ENCODE measurements at regions not wholly inside any gene's neighbourhood (a gene's known extent, or its start where the extent isn't known, plus 50 kb on each side); places are given as distances from the start of the nearest gene placed in this dataset.

GRCh38 chr6:105483492-105483891 lies 80.6 kb upstream of the PREP start:
- DNase-seq = no peak
- Histone ChIP-seq H3K27ac (no peak overlapping the region), H3K9me3 (no peaks in the 10 kb centered on the region), H3K36me3 (replicated peaks in 1 of 2; ENCODE audit: insufficient read depth in 1 of 2, low read depth in 2 of 2) (no peaks in the 10 kb centered on the region), H3K4me1 (no peaks in the 10 kb centered on the region), H3K27me3 (no peaks in the 10 kb centered on the region), H3K4me3 (no peak overlapping the region)
- intact Hi-C loops (cut with DNase I) = no loop called here
- no peak for TF ChIP-seq CTCF (IDR thresholded peaks at IDR 0.05)
- TF ChIP-seq POLR2A (IDR thresholded peaks at IDR 0.05) = no peak
- WGBS, 2 donors = 9% methylated on average over 4 of the region's 4 CpGs
- no peak for ATAC-seq

- DNase-seq = no peak
- TF ChIP-seq CTCF (IDR thresholded peaks at IDR 0.05) (no peak), POLR2A (IDR thresholded peaks at IDR 0.05) (no peak)
- no peaks in the 10 kb centered on the region for H3K4me1 ChIP-seq
- no peak overlapping the region for H3K4me3 ChIP-seq
- no peak for ATAC-seq
- no peaks in the 10 kb centered on the region for H3K9me3 ChIP-seq
- no peaks in the 10 kb centered on the region for H3K27me3 ChIP-seq
- WGBS, 2 donors = 46 to 55% methylated on average over 3 of the region's 3 CpGs
- no peak overlapping the region for H3K27ac ChIP-seq
- H3K36me3 ChIP-seq (replicated peaks in 1 of 2; ENCODE audit: insufficient read depth in 1 of 2, low read depth in 2 of 2) = no peaks in the 10 kb centered on the region
- intact Hi-C loops (cut with DNase I) = no loop called here
These were observed 80.0 kb upstream of the PREP start for GRCh38 chr6:105482921-105483320.

GRCh38 chr6:105482227-105482844 lies 79.5 kb upstream of the PREP start:
- Histone ChIP-seq H3K9me3 (no peaks in the 10 kb centered on the region), H3K4me1 (no peaks in the 10 kb centered on the region), H3K4me3 (no peak overlapping the region), H3K36me3 (replicated peaks in 1 of 2; ENCODE audit: insufficient read depth in 1 of 2, low read depth in 2 of 2) (no peaks in the 10 kb centered on the region), H3K27ac (no peak overlapping the region), H3K27me3 (no peaks in the 10 kb centered on the region)
- WGBS, 2 donors = 43 to 48% methylated on average over 2 of the region's 2 CpGs
- intact Hi-C loops (cut with DNase I) = no loop called here
- no peak for ATAC-seq
- DNase-seq = peak in 3 of 4 donors; percentile 21 to 36 (median 21)
- TF ChIP-seq POLR2A (IDR thresholded peaks at IDR 0.05) (no peak), CTCF (IDR thresholded peaks at IDR 0.05) (no peak)

- intact Hi-C loops (cut with DNase I) = no loop called here
- TF ChIP-seq POLR2A (IDR thresholded peaks at IDR 0.05) = no peak
- no peak for TF ChIP-seq CTCF (IDR thresholded peaks at IDR 0.05)
- no peak overlapping the region for H3K4me3 ChIP-seq
These were observed 74.1 kb upstream of the PREP start for GRCh38 chr6:105476978-105477377.

GRCh38 chr6:105474234-105474633 lies 71.4 kb upstream of the PREP start:
- H3K4me3 ChIP-seq = no peak overlapping the region
- no peaks in the 10 kb centered on the region for H3K27me3 ChIP-seq
- no peaks in the 10 kb centered on the region for H3K4me1 ChIP-seq
- H3K9me3 ChIP-seq = peaks cover 0 to 5% (median 0%) of the 10 kb centered on the region in 3 donors
- H3K27ac ChIP-seq = no peak overlapping the region
- ATAC-seq = peak; percentile 24
- intact Hi-C loops (cut with DNase I) = no loop called here
- no peak for TF ChIP-seq POLR2A (IDR thresholded peaks at IDR 0.05)
- no peak for TF ChIP-seq CTCF (IDR thresholded peaks at IDR 0.05)
- no peaks in the 10 kb centered on the region for H3K36me3 ChIP-seq (replicated peaks in 1 of 2; ENCODE audit: insufficient read depth in 1 of 2, low read depth in 2 of 2)
- no peak for DNase-seq
- 37 to 38% methylated on average over 5 of the region's 5 CpGs for WGBS, 2 donors

More at GRCh38 chr6:105476978-105477377, 74.1 kb upstream of the PREP start:
- DNase-seq (no peak), ATAC-seq (no peak)
- Histone ChIP-seq H3K4me1 (no peaks in the 10 kb centered on the region), H3K27me3 (no peaks in the 10 kb centered on the region), H3K36me3 (replicated peaks in 1 of 2; ENCODE audit: insufficient read depth in 1 of 2, low read depth in 2 of 2) (no peaks in the 10 kb centered on the region), H3K9me3 (peaks cover 0 to 5% (median 0%) of the 10 kb centered on the region in 3 donors), H3K27ac (no peak overlapping the region)

Data from body of pancreas (tissue), 4 donors.